Fibroblast of skin of abdomen (primary cell): ENCODE measurements at regions not wholly inside any gene's neighbourhood (a gene's known extent, or its start where the extent isn't known, plus 50 kb on each side); places are given as distances from the start of the nearest gene placed in this dataset.
"Not testable (repeated sequence)": the region's sequence is repeated elsewhere in the genome, so short reads cannot be mapped to it uniquely, and the experiment has no call there.

Experiments used
- DNase-seq: peaks from one replicate; pipeline ENCODE4 v3.0.0-alpha.2; 2013

GRCh38 chr5:82597437-82597836 is 319.3 kb upstream of the RPS23 start:
- DNase-seq: no peak

- DNase-seq: no peak
Observed at GRCh38 chr5:82596451-82596850, 318.3 kb upstream of the RPS23 start.

- no peak for DNase-seq
Observed at GRCh38 chr5:82595113-82595512, 317.0 kb upstream of the RPS23 start.

DNA sequence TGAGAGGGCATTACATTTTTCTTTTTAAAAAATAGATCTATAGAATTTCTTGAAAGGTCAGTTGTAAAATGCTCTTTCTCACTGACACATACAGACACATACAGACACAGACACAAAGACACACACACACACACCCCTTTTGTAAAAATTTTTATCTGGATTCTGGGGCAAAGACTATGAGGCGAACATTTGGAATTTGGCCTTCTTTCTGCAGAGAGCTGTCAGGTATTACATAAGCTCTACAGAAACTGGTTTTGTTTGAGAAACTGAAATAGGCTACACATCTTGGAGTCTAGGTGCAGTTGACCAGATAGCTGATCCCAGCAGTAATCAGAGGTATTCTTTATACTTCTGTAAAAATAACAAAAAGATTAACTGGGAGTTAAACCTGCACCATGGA is 315.9 kb upstream of the RPS23 start:
- DNase-seq: peak; percentile 24

GRCh38 chr5:82593481-82593880 is 315.3 kb upstream of the RPS23 start:
- peak; percentile 13 for DNase-seq

DNA sequence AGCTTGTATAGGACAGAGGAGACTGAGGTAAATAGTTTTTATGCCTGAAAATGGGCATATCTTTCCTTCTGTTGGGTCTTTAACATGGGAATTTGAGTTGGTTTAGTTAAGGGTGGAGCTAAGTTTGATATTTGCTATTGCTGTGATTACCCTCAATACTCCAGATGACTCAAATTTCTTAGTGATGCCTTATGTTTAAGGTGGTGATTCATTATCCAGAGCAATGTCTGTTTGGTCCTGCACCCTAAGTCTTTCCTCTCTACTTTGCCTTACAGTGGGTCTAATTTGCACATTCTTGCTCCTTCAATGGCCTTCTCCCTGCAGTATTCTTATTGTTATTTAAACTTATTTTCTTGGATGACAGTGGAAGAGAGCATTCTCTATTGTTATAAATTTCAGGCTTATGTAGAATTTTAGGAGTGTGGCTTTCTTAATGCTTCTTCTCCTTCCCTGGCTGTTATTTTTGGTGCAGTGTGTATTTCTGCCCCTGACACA is 312.9 kb upstream of the RPS23 start:
- peak; percentile 10 for DNase-seq

GRCh38 chr5:82590112-82590511 is 312.0 kb upstream of the RPS23 start:
- no peak for DNase-seq

DNA sequence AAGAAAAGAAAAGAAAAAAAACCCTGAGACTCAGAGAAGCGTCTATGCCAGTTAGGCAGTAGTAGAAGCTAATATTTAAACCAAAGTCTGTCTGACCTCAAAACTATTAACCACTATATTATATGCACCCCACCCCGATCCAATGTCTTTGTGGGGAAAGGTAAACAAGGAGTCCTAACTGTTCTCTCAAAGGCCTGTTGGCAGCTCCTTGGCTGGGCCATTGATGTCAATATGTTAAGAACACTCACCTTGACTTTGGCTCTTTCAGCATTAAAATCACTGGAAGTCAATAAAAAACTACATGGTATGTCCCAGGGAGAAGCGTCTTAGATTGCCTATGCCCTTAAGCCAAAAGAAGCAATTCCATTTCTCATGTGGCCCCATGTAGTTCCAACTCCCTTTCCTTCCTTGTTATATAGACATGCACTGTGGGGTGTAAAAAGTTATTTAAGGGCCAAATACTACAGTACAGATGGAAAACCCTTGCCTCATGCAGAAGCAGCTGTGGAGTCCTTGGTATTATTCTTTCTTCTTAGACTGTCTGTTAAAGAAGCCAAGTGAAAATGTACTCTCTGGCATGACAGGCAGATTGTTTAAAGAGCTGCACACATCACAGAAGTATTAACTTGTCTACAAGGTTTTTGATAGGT is 308.6 kb upstream of the RPS23 start:
- no peak for DNase-seq

GRCh38 chr5:82586181-82586580 is 308.0 kb upstream of the RPS23 start:
- DNase-seq: no peak

DNA sequence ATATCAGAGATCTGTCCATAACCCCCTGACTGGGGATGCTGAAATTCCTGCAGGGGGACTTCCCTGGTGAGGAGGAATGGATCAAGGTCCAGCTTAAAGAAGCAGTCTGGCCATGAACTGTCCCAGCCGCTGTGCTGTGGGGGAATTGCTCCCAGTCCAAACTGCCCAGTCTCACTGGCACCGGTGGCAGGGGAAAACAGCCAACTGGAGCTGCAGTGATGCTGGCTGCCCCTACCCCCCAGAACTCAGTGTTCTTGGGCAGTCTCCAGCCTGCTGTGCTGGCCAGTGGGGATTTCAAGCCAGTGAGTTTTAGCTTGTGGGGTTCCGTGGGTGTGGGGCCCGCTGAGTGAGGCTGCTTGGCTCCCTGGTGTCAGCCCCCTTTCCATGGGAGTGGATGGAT is 306.5 kb upstream of the RPS23 start:
- DNase-seq: no peak

- DNase-seq: not testable (repeated sequence)
Observed at GRCh38 chr5:82583331-82583730, 305.2 kb upstream of the RPS23 start.

- no peak for DNase-seq
Observed at GRCh38 chr5:82564963-82565362, 286.8 kb upstream of the RPS23 start.

DNA sequence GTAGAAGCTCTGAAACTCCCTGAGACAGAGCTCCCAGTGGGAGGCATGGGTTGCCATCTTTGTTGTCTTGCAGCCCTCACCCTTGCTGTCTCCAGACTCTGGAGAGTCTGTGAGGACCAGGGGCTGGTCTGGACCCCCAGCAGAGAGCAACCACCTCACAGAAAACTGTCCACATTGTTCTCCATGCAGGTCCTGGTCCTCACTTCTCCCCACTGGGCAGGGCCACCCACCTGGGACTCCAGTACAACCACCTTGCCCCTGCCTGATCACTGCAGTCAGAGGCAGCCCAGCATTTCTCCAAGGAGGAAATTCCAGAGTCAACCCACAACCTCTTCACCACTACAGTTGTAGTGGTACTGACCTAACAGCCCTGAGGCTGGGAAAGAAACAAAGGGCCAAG is 285.6 kb upstream of the RPS23 start:
- DNase-seq: no peak

DNA sequence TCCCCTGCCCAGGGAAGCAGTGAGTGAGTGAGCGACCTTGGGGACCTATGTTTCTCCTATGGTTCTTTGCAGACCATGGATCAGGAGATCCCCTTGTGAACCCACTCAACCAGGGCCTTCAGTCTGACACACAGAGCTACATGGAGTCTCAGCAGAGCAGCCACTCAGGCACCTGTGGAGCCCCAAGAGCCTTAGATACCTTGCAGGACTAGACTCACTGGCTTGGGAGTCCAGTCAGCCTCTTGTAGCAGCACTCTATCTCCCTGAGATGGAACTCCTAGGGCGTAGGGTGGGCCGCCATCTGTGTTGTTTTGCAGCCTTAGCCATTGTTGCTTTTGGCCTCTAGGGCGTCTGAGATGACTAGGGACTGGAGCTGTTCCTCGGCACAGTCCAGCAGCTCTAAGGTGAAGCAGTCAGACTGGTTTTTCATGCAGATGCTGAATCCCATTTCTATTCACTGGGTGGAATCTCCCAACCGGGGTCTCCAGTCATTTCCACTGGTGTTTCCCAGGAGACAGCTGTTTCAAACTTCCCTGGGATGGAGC is 284.6 kb upstream of the RPS23 start:
- DNase-seq: no peak

DNA sequence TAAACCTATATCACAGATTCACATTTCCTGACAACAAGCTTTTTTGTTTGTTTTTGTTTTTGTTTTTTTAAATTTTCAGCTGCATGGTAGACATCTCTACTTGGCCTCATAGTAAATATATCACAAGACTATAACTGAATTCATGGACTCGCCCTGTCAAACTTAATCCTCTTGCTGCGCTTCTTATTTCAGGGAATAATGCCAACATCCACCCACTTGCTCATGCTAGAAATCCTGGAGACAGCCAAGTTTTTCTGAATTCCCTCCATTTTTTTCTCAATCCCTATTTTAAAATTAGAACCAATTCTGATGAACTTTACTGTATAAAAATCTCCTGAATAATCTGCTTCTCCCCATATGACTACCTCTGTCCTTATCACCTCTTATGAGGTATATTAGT is 283.6 kb upstream of the RPS23 start:
- no peak for DNase-seq

GRCh38 chr5:82560969-82561368 is 282.8 kb upstream of the RPS23 start:
- no peak for DNase-seq

GRCh38 chr5:82560561-82560960 is 282.4 kb upstream of the RPS23 start:
- DNase-seq: no peak

- DNase-seq: peak; percentile 9
Observed at GRCh38 chr5:82551840-82552385, 273.8 kb upstream of the RPS23 start.

GRCh38 chr5:82551192-82551591 is 273.0 kb upstream of the RPS23 start:
- DNase-seq: no peak

- DNase-seq: no peak
Observed at GRCh38 chr5:82549263-82549662, 271.1 kb upstream of the RPS23 start.

- DNase-seq: no peak
Observed at GRCh38 chr5:82544004-82544403, 265.9 kb upstream of the RPS23 start.

DNA sequence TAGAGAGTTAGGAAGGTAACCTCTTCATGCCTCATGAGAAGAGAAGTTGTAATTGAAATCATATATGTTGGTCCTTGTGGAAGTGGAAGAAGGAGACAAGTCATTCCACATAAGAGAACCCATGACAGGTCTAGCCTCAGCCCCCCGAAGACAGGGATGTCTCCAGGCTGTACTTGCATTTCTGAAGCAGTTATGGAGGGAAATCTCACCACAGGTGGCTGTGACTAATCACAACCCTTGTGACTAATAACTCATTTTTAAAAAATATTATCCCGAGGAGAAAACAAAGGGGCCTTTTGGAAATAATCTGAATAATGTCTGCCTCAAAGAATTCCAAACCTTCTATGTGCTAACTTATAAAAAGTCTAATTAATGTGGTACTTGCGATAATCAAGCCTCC is 262.1 kb upstream of the RPS23 start:
- DNase-seq: no peak

DNA sequence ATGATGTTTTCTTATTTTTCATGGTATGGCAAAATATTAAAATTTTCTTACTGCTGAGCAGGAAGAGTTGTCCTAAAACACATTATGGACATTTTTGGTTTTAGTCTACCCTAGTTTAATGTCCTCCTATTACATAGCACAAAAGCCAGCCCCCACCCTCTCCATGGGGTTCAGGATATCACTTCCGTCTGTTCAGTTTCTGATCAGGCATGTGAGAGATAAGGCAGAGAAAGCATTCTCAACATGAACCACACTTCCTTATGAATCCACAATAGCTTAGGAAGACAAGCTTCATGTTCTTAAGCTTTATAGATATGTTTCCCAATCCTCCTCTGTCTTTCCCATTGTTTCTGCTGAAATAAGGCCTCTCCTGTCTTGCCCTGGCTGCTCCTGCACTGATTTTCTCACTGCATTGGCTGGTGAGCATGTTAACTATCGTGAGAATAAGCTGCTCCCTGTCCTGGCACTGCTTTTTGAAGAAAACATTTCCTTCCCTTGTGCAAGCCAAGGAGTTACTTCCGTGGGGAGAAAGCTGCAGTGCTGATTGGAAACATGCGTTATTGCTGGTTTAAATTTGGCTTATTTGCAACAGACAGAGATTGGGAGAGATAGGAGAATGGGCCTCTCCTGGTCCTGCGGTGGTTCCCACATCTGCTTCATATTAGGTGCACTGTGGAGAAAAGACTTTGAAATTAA is 260.3 kb upstream of the RPS23 start:
- DNase-seq: peak; percentile 81
